Umbilical cord (tissue), 1 donor: ENCODE measurements at regions not wholly inside any gene's neighbourhood (a gene's known extent, or its start where the extent isn't known, plus 50 kb on each side); places are given as distances from the start of the nearest gene placed in this dataset.
"Not testable (repeated sequence)": the region's sequence is repeated elsewhere in the genome, so short reads cannot be mapped to it uniquely, and the experiment has no call there.

Experiments used
- DNase-seq: peaks from one replicate; pipeline ENCODE4 v3.0.0-alpha.2; 2015; ENCODE audit warnings: low spot score

DNA sequence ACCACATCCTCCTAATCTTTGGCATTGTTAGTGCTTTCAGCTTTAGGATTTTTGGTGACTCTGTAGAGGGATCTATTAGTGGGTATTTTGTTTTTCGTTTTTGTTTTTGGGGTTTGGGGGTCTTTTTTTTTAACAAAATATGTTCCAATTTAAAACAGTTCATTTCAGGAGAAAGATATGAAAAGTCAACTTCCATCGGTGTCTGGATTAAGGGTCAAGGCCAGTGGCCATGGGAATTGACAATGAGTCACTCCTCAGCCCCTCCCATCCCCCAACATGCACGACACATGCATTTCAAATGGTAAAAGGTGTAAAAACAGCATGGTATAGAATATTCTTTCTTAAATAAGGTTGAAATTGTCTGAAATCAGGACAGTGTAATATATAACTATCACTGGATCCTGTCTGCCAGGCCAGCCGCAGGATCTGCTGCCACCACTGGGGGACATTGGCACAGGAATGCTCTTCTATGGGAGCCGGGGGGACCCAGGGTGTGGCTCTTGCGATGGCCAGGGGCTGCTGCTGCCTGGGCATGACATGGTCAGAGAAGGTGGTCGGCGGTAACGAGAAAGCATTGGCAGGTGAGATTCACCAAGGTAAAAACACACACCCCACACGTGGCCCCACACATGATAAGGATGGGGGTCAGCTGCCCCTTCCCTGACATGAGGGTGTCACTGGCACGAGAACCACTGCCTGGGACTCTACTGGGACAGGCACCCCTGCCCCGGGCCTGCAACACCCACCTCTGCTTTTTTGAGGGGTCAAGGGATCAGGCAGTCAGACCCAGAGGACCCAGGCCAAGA, 126.2 kb upstream of the KCTD7 start:
- no peak for DNase-seq

GRCh38 chr7:66503036-66503370, 125.7 kb upstream of the KCTD7 start:
- no peak for DNase-seq

- no peak for DNase-seq
Measured at GRCh38 chr7:66503551-66504031, 125.1 kb upstream of the KCTD7 start.

DNA sequence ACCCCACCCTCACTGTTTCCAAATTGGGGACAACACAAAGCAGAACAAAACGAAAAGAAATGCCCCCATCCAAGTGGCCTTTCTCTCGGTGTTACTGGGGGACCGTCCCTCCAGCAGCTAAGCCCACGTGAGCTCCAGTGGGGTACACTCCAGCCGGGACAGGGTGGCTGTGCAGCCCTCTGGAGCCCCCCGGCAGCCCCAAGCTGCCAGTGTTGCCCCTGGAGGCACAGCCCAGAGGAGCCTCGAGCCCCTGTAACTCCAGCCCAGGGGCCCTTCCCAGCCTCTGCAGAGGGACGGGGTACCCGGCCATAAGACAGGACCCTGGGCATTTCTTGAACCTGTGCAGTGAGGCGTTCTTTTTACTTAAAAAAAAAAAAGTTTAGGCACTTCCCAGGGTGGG, 124.5 kb upstream of the KCTD7 start:
- DNase-seq: no peak

GRCh38 chr7:66505009-66505408, 123.7 kb upstream of the KCTD7 start:
- DNase-seq: no peak

DNA sequence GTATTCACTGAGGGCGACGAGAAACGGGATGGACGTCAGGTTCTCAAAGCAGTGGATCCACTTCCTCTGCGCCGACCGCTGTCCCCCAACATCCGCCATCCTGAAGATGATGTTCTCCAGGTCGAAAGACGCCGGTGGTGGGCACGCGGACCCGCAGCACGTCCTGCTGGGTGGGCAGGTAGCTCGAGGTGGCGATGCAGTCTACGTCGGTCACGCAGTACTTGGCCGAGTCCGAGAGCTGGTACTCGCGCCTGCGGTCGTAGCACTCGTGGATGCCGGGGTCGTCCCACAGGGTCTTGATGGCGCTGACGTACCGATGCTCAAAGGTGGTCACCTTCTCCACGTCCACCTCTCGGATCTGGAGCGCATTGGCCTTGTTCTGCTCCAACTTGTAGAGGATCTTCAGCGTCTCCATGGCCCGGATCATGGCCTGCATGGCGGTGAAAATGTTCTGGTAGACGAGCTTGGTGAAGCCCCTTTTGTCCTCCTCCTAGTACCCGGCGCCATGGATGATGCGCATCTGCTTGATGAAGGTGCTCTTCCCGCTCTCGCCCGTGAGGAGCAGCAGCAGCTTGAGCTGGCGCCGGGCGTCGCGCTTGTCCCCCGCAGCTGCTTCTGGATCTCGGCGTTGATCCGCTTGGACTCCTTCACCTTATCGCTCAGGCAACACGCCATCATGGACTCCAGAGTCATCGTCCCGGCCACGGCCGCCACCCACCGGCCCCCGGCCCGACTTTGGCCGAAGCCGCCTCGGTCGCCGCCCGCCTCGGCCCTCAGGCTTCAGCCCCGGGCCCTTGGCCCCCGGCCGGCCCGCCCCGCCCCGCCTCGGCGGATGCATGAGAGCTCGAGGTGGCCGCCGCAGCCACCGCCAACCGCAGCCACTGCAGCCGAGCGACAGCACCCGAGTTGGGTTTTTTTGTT, 122.9 kb upstream of the KCTD7 start:
- no peak for DNase-seq

GRCh38 chr7:66506703-66507102, 122.0 kb upstream of the KCTD7 start:
- not testable (repeated sequence) for DNase-seq

DNA sequence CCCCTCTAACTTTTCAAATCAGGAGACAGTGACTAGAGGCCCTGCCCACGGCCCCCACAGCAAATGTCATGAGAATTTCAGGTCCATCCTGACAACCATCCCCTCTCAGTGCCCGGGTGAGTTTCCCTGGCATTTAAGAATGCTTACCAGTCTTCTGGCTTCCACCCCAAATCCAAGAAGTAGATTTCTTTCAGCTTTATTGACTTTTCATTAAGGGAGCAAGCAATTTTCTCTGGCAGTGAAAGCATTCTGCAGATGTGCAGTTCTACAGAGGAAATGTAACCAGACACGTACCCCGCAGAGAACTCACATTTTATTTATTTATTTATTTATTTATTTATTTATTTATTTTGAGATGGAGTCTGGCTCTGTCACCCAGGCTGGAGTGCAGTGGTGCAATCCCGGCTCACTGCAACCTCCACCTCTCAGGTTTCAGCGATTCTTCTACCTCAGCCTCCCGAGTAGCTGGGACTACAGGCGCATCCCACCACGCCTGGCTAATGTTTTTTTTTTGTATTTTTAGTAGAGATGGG, 120.9 kb upstream of the KCTD7 start:
- DNase-seq: no peak

GRCh38 chr7:66508431-66508830, 120.2 kb upstream of the KCTD7 start:
- DNase-seq: no peak

- no peak for DNase-seq
Measured at GRCh38 chr7:66514050-66514449, 114.6 kb upstream of the KCTD7 start.

- DNase-seq: no peak
Measured at GRCh38 chr7:66517212-66517909, 111.3 kb upstream of the KCTD7 start.

GRCh38 chr7:66518151-66518691, 110.5 kb upstream of the KCTD7 start:
- no peak for DNase-seq

GRCh38 chr7:66521675-66522074, 107.0 kb upstream of the KCTD7 start:
- no peak for DNase-seq

- DNase-seq: no peak
Measured at GRCh38 chr7:66522518-66522917, 106.2 kb upstream of the KCTD7 start.

- no peak for DNase-seq
Measured at GRCh38 chr7:66523409-66523808, 105.3 kb upstream of the KCTD7 start.

DNA sequence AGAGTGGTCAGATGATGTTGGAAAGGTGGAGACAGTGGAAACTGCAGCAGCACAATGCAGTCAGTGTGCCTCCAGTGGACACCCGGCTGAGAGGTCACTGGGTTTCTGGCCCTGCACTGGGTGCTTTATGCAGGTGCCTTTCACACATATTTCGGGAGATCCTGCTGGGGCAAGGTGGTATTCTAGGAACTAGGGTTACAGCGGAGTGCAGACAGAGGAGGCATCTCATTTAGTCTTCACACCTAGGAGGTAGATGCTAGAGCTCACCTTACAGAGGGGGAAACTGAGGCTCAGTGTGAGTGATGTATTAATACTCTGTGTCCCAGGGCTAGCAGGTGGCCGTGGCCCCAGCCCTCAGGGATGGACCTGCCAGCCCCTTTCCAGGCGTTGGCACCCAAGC, 103.9 kb upstream of the KCTD7 start:
- DNase-seq: no peak

DNA sequence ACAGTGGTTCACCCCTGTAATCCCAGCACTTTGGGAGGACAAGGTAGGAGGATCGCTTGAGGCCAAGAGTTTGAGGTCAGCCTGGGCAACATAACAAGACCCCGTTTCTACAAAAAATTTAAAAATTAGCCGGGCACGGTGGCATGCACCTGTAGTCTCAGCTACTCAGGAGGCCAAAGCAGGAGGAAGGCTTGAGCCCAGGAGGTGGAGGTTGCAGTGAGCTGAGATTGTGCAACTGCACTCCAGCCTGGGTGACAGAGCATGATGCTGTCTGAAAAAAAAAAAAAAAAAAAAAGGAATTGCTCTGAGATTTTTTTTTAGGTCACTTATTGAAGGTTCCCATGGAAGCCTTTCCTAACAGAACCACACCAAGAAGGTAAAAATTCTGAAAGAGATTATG, 101.9 kb upstream of the KCTD7 start:
- not testable (repeated sequence) for DNase-seq

- no peak for DNase-seq
Measured at GRCh38 chr7:66528652-66529051, 100.0 kb upstream of the KCTD7 start.

- DNase-seq: no peak
Measured at GRCh38 chr7:66529883-66530610, 98.6 kb upstream of the KCTD7 start.

- DNase-seq: no peak
Measured at GRCh38 chr7:66535414-66536329, 93.0 kb upstream of the KCTD7 start.
